NCI-H1436 treated with DMSO at 0.1 percent for 48 hours (cell line): ENCODE measurements at regions not wholly inside any gene's neighbourhood (a gene's known extent, or its start where the extent isn't known, plus 50 kb on each side); places are given as distances from the start of the nearest gene placed in this dataset.
"Not testable (repeated sequence)": the region's sequence is repeated elsewhere in the genome, so short reads cannot be mapped to it uniquely, and the experiment has no call there.

ENCODE experiments used
- DNase-seq: peaks from one replicate; lab custom pipeline; 2025; lab: John Stamatoyannopoulos, UW

DNA sequence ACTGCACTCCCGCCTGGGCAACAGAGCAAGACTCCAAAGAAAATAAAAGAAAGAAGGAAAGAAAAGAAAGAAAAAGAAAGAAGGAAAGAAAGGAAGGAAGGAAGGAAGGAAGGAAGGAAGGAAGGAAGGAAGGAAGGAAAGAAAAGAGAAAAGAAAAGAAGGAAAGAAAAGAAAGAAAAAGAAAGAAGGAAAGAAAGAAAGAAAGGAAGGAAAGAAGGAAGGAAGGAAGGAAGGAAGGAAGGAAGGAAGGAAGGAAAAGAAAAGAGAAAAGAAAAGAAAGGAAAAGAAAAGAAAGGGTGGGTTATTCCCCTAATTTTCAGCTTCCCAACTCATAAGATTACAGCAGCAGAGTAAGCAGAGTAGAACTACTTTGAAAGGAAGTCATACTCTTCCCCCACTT, 64.4 kb downstream of the TMEM200C start:
- not testable (repeated sequence) for DNase-seq

DNA sequence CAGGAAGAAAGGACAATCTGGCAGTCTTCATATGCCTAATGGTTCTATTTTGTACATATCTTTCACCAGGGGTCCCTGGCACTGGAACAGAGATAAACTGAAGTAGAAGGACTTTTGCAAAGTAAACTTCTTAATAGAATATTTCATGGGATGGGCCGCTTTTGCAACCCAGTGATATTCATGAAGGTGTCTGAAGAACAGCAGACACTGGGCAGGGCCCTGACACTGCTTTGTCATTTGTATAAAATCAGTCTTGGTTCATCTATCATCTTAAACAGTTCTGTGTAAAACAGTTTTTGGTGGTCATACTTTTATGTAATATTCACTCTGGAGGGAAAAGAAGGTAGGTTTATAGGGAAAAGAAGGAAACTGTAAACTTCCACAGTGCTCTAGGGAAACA, 66.4 kb downstream of the TMEM200C start:
- no peak for DNase-seq

DNA sequence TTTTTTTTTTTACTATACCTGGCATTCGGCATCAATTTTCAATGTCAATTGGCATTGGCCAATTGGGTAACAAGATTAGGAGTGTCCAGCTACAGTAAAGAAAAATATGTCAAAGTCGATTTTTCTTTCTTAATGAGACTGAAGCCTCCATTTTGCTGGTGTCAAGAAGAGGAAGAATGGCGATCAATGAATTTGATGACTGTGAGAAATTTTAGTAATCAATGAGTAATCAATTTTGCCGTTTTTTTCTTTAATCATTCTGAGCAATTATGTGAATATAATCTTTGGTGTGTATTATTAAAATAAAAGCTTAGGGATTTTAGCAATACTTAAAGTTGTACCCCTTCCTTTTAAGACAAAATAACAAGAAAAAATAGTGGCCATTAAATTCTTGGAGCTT, 69.7 kb downstream of the TMEM200C start:
- no peak for DNase-seq

DNA sequence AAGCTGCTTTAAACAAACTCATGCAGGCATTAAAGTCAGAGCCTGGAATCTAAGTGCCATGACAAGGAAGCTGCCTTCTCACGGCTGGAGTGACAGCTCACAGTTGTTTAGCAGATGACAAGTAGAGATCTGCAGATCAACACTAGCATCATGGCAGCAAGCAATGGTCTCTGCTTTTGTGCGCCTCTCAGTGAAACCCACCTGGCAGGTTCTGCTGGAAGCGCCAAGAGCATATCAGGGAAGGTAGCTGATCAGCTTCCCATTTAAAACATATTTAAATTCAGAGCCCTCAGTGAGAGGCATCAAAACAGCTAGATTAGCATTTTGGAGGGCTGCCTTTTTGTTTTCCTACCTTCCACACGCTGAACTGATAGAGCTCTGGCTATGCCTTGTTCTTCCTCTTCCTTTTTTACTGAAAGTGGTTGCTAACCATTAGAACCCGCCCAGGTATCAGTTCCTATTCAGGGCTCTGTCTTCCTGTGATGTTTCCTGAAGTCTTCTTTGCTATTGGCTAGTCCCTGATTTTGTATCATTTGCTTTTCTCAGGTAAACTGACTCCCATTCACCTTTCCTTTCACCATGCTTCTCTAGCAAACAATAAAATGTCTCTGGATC, 70.8 kb downstream of the TMEM200C start:
- no peak for DNase-seq

DNA sequence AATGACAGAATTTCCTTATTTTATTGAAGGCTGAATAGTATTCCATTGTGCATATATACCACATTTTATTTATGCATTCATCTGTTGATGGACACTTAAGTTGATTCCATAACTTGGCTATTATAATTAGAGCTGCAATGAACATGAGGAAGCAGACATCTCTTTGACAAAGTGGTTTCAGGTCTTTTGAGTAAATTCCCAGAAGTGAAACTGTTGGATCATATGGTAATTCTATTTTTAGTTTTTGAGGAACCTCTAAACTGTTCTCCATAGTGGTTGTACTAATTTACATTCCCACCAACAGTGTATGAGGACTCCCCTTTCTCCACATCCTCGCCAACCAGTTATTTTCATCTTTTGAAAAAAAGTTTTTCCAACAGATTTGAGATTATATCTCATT, 77.5 kb downstream of the TMEM200C start:
- DNase-seq = no peak

DNA sequence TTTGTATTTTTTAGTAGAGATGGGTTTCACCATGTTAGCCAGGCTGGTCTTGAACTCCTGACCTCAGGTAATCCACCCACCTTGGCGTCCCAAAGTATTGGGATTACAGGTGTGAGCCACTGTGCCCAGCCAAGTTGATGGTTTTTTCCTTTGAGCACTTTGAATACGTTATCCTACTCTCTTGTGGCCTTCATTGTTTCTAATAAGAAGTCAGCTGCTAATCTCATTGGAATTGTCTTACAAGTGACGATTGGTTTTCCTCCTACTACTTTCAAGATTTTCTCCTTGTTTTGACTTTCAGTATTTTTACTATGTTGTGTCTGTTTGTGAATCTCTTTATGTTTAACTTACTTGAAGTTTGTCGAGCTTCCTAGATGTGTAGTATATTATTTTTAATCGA, 88.5 kb downstream of the TMEM200C start:
- no peak for DNase-seq

DNA sequence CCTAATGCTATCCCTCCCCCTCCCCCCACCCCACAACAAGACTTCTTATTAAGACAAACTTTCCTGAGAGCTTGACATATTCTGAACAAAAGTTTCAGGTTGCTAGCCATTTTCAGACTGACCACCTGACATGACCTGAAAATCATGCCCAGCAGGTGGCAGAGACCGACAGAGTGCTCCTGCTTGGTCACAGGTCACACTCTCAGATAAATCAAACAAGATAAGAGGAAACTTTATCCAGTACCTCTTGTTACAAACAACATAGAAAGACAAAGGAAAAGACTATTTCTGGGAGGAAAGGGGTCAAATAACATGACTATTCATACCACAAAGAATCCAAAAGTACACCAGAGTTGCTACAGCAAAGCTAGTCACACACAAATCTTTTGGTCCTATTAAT, 107.4 kb downstream of the TMEM200C start:
- no peak for DNase-seq

DNA sequence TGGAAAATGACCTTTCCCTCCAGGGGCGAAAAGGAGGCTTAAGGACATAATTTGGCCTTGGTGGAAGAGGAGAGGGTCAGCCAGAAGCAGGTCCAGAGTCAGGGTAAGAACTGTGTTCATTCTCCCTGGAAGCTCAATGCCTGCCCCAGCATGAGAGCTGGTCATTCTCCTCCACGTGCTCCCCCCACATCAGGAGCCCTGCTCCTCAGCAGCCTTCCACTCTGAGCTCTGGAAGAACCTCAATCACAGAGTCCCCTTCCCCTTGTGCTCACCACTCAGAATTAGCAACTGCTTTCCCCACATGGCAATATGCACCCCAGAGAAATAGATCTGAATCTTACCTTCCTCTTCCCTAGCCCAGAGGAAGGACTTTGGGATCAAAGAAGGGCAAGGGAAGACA, 115.4 kb downstream of the TMEM200C start:
- no peak for DNase-seq

DNA sequence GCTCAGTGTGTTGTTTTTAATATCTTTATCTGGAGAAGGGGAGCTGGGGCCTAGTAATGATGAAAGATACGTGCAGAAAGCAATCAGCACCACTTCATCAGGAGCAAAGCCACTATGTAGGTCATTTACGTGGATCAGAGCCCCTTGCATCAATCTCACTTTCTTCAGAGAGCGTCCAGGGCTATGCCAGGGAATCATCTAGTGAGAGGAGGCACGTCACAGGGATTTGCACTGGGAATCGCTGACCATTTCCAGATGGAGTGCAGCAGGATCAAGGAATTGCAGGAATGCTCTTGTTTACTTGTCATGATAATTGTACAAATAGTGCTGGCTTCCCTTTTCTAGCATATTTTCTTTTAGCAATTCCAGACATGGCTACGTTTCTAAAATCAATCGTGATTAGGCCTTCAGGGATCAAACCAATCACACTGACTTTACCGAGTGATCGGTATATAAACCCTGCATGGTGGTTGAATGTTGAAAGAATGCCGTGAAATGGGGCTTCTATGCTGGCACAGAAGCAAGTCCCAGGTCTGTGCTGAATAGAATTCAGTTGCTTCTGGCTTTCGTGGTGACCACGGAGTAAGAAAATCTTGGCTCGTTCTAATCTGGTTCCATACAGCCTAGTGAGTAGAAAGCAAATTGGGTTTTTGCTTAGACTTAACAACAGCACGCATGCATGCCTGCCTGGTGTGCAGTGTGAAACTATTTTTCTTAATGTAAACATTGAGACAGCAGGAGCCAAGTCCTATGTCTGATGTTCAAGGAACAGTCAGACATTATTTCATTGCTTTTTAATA, 122.8 kb downstream of the TMEM200C start:
- DNase-seq = no peak

DNA sequence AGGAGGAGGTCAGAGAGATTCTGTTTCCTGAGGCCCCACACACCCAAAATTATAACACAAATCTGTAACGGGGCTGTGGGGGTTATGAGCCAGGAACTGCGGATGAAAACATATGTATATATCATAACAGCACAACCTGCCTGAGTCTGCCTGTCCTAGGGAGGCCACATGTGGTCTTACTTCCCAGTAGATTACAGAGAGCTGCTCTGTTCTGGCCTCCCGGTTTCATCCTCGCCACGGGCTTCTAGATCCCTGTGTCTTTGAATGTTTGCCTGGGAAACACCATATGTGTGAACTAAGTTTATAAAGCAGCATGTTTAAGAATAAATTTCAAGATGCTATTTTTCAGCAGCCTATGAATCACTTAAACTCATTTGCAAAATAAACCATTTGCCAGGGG, 124.0 kb downstream of the TMEM200C start:
- DNase-seq = no peak

DNA sequence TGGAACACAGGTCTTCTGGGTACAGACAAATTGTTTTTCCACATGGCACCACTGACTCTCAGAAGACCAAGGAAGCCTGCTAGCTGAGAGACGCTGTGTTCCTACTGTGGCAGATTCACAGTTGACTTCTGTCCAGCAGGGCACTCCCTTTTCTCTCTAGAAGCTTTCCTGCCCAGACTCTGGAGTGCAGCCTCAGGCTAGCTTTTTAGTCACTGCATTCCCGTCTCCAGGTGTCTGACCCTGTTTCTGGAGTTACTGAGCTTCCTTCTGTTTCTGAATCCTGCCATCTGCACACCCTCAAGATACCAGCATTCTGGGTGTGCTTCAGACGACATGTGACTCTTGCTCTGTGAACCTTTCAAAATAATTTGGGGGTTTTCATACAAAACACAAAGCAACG, 125.1 kb downstream of the TMEM200C start:
- no peak for DNase-seq

DNA sequence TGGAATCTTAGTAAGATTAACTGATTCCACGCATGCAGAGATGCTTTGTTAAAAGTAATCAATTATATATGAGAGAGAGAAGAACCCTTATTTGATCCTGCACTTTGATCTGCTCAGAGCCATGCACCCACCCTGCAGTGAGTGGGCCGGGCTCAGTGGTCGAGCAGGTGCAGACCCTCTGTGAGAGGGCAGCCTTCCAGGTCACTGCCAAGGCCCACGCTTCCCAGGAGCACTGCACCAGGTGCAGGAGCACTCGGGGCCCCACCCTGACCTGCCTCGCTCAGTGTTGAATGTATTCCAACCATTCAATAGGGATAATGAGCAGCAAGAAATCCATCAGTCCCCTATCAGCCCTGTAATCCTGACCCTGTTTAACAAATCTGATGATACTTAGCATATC, 126.9 kb downstream of the TMEM200C start:
- DNase-seq = no peak

DNA sequence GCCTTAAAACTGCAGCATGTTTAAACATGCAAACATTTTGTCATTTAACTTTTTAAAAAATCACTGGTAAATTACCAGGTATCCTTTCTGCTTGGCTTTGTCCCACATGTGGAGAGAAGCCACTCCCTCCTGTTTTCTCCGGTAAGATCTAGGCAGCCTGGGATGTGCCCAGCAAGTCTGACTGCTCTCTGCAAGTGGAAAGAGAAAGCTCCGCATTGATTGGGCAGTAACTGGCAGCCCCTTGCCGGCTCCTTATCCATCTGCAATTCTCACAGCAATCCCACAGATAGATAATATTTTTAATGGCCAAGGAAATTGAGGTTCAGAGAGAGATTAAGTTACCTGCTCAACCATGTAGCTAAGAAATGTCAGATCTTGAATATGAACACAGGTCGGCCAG, 136.1 kb downstream of the TMEM200C start:
- DNase-seq = no peak

DNA sequence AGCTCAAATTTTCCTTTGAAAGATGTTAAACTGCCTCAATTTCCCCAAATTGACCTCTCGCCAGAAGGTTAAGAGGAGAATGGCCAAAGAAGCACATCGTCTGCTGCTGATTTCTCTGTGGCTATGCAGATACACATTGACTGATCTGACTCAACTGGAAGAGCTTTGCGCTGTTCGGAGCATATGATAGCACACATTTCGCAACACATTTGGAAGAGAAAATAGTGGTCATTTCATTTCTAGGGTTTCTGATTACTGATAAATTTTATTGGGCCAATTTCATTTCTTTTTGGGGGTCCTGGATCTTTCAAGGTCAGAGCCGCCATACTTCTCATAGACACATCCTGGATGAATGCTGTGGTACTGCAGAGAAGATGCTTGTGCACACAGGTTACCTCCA, 138.5 kb downstream of the TMEM200C start:
- DNase-seq = no peak

DNA sequence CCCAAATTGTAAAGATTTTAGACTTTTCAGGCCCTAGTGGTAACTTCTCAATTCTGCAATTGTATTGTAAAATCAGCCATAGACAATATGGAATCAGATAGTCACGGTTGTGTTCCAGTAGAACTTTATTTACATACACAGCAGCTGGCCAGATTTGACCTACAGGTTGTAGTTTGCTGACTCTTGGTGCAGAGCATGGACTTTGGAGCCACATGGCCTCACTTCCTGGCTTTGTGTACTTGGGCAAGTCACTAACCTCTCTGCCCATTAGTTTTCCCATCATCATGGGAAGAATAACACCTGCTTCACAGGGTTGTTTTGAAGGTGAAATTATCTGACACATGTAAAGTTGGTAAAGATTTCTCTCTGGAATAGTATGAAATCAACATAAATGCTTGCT, 147.6 kb downstream of the TMEM200C start:
- no peak for DNase-seq

DNA sequence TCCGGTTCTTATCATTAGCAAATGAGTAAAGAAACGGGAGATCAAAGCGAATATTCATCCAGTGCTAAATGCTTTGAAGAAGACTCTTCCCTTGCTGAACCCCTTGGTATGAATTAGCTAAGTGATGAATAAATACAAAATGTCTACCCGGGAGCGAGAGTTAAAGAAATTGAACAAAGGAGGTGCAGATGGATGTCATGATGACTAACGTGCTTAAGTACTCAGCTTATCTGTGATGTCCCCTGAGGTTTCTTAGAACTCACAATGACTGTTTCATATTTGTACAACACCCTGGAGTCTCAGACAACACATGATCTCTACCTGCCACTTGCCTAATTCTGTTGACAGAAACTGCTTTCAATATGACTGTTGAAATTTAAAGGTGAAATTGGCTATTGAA, 148.5 kb downstream of the TMEM200C start:
- DNase-seq = peak; percentile 80

DNA sequence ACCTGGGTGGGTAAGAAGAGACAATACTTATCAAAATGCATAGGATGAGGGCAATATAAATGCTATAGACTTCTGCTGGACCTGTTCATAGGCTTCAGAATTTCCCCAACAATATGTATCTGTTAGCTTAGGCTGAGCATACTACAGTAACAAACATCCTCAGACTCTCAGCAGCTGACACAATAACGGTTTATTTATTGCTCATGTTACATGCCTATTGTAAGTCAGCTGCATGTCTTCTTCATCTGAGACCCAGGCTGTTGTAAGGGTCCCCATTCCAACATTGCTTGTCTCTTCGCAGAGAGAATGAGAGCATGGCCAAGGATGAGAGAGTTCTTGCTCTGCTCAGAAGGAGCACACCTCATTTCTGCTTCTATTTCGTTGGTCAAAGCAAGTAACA, 150.7 kb downstream of the TMEM200C start:
- DNase-seq = no peak

DNA sequence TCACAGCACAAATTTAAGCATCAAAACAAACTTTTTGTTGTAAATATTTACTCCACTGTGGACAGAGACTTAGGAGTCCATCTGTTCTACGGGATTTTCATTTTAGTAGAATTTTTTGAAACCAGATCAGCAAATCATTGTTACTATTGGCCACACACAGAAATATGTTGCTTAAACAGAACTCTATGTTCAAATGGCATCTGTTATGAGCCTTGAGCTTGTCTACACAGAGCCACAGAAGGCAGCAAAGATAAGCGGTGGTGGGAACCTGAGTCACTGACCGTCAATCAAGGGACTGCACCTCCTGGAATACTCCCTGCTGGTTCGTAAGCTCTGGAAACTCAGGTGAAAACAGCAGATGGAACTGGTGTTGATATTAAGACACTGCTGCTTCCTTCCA, 156.8 kb downstream of the TMEM200C start:
- no peak for DNase-seq

DNA sequence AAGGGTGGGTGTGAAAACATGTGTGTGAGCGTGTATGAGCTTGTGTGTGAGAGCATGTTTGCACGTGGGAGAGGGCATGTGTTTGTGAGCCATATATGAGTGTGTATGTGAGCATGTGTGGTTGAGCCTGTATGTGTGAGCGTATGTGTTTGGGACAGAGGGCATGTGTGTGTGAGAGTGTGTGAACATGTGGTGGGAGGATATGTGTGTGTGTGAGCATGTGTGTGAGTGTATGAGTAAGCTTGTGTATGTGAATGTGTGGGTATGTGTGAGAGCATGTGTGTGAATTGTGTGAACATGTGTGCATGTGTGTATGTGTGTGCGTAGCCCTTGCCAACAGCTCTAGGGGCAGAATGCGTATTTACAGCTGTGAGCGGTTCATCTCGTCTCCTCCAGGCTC, 163.0 kb downstream of the TMEM200C start:
- no peak for DNase-seq

DNA sequence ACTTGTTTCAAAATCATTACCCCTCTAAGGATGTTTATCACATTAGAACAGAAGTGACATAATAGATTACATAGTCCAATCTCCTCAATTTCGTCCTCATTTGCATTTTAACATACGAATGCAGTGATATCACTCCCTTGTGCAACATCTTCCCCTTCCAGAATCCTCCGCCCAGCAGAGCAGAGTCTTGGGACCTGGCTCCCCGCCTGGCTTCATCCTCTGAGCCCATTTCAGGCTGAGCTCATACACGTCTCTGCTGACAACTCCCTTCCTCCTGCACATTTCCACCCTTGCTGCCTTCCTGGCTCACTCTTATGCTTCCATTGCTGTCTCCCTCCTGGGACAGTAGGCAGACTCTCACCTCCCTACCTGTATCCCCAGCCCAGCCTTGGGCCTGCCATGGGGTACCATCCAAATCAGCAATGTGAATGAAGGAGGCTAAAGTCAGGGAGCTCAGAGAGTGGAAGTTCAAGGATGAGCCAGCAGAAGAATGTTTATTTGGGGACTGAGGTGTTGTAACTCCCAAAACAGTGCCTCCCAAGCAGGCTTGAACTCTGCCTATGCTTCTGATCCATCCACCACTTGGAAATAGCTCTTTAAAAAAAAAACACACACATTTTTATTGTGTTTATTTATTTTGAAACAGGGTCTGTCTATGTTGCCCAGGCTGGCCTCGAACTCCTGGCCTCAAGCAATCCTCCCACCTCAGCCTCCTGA, 165.2 kb downstream of the TMEM200C start:
- DNase-seq = no peak

DNA sequence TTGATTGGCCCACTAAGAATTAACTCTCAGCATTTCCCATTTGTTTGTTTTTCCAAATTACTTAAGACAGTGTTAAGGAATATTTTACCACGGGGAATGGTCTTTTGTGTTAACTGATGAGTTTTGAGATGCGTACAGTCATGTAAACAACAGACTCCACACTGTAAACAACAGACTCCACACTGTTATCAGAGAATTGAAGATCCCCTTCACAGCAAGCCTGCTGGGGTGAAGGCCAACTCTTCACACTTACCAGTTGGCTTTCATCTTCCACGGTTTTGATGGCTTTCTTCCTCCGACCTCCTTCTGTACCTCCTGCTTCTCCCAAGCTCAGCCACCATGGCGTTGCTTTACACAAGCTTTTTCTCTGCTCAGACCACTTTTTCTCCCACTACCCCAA, 166.8 kb downstream of the TMEM200C start:
- DNase-seq = no peak

DNA sequence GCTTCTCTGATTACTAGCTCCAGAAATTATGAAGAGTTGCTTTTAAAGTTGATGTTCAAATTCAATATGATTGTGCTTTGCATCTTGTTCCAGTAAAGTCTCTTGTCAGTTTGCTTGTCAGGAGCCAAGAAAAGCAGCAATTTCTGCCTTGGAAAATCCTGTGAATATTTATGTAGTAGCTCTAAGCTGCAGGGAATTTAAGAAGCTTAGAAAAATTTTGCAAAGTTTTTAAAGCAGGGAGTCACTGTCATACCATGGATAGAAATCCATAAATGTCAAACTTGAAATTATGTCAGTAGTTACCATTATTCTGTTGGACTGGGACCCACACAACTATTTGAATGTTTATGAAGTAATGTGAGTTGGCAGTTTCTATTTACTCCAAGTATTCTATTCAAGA, 169.3 kb downstream of the TMEM200C start:
- no peak for DNase-seq

DNA sequence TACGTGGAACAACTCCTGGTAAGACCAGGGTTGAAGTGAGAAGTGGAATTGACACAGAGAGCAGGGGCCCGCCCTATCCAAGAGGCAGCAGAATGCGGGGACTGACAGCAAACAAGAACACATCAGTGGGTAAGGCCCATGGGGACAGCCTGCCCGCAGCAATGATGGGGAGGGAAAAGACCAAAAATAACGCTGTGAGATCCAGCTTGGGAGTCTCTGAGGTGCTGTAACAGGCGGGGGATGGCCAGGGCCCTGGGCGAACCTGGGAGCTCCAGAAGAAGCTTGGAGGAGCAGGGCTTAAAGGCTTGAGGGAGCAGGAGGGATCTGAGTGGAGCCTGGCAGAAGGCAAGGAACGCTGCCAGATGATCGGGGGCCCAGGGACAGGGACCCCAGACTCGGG, 173.4 kb downstream of the TMEM200C start:
- DNase-seq = no peak
